ENCODE measurements at regions not wholly inside any gene's neighbourhood (a gene's known extent, or its start where the extent isn't known, plus 50 kb on each side); places are given as distances from the start of the nearest gene placed in this dataset.

DNA sequence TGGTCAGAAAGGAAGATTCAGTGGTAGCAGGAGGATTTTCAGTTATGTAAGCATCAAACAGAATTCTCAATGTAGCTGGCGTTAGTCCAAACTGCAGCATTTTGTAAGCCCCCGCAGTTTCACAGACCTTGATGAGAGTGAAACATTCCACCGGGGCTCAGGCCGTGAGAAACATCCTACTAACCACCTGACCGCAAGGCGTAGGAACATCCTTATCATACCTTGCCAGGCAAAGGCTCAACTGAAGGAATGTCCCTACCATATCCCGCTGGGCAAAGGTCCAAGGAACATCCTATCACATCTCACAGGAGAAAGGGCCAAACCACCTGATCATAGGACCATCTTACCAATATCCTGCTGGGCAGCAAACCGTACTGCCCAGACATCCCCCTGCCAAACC is 624.8 kb upstream of the TMEM132C start:
- DNase-seq, result no peak

DNA sequence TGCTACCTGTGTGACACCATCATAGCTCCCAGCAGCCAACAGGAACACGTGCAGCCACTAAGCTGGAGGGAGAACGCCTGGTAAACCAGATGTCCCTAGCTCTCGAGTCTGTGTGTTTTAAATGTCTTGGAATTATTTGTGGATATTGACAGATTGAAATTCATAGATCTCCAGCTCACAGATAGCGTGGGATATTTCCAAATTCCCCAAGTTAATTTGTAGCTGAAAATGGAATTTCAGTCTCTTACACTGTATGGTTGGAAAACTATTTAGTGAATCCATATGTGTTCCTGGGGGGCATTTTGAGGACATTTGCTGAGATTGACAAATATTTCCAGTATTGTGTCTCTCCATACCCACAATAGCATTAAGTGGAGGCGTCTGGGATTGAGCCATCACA is 618.6 kb upstream of the TMEM132C start:
- no peak for DNase-seq

DNA sequence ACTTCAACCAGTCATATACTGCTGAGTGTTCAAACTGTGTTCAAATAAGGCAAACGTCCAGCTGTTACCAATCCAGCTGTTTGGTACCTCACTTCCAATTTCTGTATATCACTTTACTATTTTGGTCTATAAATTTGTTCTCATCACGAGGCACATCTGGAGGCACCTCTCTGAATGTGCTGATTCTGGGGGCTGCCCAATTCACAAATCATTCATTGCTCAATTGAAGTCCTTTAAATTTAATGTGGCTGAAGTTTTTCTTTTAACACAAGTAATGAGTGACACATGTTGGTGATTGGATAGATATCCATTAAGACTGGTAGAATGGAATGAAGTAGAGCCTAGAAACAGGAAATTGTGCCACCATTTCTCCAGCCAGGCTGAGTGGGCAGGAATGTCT is 617.0 kb upstream of the TMEM132C start:
- DNase-seq, result no peak

DNA sequence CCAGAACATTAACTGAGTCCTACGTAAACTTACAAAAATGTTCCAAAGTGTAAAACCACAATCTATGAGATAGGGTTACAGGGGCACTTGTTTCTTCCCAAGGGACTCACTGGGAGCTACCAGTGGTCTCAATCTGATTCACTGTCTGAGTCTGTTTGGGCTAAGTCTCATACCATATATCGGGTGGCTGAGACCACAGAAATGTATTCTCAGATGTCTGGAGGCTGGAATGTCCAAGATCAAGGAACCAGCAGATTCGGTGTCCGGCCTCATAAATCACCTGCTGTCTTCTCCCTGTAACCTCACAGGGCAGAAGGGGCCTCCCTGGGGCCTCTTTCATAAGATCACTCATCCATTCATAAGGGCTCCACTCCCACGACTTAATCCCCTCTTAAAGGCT is 616.3 kb upstream of the TMEM132C start:
- DNase-seq, result no peak

DNA sequence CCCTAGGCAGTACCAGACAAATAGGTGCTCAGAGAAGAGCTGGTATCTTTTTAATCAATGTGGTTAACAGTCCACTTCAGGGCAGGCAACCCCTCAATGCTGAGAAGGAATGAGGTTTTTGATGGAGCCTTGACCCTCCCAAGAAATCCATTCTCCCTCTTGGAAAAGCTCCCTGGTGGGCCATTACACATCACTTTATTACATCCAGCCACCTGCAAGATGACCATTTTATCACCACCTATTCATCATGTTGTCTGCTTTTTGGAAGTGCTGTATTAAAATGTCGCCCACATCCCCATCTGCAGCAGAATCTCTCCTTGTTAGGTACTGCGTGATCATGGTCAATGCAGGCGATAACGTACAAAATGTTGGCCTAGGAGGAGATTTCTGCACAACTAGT is 614.7 kb upstream of the TMEM132C start:
- DNase-seq, result no peak

DNA sequence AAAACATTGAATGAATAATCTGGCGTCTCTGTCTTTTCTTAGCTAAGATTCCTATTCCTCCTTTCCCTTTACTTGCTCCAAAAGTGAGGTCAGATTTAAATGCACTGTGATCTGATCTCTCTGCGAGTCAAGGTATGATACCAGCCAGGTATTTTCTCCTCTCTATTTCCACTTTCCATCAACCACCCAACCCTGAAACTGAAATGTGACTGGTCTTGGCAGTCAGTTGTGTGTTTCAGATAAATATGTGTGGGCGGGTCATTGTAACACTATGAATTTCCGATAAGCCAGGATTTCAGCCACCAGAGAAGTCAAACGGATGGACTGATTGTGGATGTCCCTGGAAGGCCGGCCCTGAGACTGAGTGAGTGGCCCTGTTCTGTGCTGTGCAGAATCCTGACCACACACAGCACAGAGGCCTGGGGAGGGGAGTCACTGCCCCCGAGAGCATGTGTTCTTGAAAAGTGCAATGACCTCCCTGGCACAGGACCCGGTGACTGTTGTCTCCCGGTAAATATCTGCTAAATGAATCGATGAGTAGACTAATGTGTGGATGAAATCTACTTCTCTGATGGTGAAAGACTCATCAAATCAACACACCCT is 612.5 kb upstream of the TMEM132C start:
- DNase-seq, result no peak

DNA sequence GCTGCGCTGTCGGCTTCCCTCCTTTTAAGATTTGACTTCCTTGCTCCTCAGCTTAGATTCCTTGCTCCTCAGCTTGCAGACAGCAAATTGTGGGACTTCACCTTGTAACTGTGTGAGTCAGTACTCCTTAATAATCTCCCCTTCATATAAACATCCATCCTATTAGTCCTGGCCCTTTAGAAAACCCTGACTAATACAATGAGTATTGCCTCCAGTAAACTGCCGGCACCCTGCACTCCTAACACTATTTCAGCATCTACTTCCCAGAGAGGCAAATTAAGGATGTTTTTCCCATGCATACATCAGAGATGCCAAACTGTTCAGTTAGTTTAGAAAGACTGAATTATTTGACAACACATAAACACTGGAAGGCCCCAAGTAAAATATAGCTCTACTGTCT is 611.3 kb upstream of the TMEM132C start:
- no peak for DNase-seq

DNA sequence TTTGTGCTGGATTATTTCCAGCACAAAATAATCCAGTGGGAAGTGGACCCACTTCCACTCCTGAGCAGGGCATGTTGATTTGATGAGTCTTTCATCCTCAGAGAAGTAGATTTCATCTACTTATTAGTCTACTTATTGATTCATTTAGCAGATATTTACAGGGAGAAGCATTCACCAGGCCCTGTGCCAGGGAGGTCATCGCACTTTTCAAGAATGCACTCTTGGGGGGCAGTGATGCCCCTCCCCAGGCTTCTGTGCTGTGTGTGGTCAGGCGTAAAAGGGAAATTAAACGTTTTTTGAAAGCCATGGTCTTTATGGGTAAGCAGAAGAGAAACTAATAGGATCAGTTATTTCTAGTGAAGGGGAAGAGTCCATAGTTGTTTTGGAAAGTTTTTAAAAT is 610.7 kb upstream of the TMEM132C start:
- no peak for DNase-seq

DNA sequence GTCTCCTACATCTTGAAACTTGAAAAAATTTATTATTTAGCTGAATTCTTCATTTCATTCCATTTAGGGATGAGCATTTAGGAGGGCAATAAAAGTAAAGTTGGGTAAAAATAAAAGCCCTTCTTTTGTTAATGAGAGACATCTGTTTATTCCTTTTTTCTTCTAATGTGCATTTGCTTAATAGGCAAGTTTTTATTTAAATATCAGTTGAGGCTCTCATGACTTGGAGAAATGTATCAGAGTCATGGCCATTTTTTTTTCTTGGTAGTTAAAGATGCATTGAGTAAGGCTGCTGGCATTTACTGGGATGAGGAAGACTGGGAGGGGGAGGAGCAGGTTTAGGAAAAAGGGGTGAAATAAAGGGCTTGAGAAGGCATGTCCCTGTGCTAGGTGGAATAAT is 609.9 kb upstream of the TMEM132C start:
- no peak for DNase-seq

DNA sequence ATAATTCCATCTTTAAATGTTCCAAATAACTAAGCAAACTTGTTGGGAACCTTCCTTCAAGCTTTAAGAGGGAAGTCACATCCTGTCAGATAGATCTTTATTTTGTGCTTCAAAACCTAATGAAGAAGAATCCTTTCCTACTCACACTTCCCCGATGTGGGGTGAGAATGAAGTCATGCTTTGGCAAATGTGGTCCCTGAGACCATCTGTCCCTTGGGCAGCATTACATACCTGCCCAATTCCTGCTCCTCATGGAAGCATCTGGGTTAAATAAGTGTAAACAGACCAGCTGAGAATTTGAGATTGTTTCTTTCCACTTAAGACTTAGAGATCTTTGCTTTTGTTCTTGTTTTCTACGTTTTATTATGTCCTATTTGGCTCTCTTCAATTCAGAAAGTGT is 606.0 kb upstream of the TMEM132C start:
- no peak for DNase-seq

DNA sequence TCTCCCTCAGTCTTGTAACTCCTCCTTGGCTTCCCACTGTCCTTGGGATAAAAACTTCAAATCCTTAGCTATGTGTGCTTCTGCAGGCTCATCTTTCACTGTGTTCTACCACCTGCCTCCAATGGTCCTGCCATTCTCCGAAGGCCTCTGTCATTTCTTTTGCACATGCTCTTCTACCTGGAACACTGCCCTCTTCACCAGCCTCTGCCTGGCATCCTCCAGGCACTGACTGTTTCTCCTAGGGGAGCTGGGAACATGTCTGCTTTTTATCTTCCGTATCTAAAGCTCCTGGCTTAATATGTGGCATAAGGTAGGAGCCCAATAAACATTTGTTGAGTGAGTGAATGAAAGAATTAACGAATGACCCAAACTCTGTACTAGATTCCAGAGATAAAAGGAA is 603.3 kb upstream of the TMEM132C start:
- no peak for DNase-seq

DNA sequence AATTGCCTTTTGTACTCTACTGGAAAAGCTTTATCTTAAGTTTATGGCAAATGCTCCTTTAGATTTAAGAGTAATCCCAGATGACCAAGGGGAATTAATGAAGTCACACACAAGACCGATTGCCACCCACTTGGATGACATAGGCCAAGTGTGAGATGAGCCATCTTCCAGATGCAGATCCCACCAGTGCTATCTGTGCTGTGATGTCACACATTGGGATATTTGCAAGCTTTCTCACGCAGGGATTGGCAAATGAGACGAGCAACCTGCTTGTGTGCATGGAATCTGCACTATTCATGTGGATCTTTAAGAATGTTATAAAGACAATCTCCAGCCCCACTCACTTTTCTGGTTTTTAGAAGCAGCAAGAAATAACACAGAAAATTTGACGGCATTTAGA is 602.1 kb upstream of the TMEM132C start:
- no peak for DNase-seq

DNA sequence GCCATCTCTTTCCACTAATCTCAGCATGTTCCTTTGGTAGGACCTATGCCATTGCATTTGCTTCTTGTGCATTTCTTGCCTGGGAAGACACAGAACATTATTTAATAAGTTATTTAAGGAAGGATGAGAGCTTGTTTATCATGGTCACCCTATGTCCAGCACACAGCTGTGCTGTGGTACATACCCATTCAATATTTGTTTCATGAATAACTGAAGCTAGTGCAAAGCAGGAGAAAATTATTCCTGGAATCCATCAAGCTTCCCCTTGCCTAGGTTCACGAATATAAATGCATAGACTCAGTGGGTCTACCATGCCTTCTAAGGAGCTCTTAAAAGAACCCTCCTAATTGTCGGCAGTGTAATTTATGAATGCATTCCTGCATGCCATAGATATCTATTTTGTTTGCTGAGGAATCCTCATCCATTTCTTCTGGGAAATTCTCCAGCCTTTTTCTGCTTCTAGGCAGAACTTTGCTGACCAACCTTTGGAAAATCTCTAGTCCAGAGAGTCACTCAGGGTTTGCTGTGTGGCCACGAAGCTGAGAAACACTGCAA is 599.8 kb upstream of the TMEM132C start:
- DNase-seq, result no peak

DNA sequence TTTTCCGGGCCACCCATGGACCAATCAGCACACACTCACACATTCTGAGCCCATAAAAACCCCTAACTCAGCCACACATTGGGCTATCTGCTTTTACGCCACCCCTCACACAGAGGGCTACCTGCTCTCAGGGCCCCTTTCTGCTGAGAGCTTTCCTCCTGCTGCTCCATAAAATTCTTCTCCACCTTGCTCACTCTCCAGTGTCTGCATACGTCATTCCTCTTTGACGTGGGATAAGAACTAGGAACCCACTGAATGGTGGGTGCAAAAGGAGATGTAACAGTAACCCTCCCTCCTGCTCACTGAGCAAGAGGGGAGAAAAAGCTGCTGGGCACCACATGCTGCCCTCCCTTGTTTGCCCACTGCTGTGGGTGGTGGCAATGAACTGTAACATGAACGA is 596.7 kb upstream of the TMEM132C start:
- no peak for DNase-seq

DNA sequence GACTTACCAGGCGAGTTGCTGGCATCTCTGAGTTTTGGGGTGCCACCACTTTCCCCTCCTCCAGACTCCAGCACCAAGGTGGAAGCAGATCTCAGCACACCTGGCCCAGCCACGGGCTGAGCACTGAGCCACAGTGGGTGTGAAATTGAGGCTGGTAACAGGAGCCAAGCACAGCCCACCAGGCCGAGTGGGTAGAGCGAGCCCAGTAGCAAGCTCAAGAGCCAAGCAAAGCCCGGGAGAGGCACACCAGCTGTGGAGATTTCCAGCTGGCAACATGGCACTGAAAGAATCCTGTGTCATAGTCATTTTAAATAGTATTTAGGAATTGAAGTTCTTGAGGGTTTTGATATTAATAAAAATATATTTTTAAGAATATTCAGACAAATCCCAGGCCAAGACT is 596.2 kb upstream of the TMEM132C start:
- DNase-seq, result no peak

DNA sequence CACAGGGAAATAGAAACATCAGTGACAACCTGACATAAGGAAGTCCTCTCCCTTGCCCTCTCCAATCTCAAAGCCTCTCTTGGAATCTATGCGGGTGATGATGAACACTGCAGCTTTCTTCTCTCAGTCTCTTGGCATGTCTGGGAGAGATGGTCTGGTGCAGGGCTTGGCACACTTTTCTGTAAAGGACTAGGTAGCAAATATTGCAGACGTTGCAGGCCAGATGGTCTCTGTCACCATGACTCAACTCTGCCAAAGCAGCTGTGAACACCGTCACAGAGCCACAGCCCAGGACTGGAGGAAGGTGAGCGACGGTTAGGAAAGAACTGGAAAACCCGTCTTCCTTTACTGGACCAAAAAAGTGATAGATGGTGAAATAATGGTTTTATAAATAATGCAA is 591.0 kb upstream of the TMEM132C start:
- DNase-seq, result no peak

DNA sequence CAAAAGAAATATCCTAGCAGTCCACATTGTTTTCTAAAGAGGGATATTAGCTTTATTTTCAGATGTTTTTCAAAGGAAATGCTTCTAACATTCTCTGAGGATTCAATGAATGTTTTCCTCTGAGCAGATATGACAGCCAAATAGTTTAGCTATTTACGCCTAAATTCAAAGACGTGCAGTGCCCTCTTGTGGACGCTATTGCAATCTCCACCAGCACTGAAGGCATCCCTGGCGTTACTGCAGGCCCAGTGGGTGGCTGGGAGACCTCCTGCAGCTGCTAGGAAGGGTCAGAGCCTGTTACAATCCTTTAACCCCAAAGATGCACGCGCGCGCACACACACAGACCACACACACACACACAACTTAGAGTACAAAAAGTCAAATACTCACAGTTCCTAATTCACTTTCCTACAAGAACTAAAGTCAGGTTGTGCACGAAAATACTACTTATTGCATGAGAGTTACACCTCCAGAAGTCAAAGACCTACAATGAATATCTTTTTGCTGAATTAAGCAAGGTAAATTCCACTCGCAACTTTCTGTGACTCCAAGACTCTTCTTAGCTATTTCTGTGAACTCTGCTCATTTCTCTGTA is 589.3 kb upstream of the TMEM132C start:
- DNase-seq, result peak; percentile 70

DNA sequence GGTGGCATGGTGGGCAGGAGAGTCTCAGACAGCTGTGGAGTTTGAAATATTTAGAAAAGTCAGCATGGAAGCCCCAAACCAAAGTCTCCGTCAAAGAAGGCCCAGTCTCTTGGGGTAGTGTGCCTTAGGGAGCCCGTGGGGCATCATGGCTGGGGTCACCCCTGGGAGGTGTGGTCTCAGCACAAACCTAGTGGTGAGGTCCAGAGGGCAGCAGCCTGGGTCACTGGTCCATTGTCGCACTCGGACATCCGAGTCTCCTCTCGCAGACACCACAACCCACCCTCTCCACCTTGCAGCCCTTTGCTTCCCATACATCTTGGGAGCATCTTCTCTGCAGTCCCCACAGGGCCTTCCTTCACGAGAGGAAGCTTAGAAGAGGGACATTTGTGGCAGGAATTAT is 588.0 kb upstream of the TMEM132C start:
- DNase-seq, result no peak

DNA sequence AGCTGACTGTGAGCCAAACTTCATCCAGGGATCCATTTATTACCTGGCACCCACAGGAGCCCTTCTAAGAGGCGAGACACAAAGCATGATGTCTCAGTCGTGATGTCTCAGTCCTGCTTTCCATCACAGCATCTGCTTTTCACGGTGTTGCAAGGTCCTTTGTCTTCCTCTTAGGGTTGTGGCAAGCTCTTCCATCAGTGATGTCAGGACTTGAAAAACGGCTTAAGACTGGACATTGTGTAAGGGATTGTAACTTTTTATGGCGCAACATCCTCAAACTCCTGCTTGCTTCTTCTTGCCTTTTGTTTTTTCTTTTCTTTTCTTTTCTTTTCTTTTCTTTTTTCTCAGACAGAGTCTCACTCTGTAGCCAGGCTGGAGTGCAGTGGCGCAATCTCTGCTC is 586.5 kb upstream of the TMEM132C start:
- DNase-seq, result no peak

DNA sequence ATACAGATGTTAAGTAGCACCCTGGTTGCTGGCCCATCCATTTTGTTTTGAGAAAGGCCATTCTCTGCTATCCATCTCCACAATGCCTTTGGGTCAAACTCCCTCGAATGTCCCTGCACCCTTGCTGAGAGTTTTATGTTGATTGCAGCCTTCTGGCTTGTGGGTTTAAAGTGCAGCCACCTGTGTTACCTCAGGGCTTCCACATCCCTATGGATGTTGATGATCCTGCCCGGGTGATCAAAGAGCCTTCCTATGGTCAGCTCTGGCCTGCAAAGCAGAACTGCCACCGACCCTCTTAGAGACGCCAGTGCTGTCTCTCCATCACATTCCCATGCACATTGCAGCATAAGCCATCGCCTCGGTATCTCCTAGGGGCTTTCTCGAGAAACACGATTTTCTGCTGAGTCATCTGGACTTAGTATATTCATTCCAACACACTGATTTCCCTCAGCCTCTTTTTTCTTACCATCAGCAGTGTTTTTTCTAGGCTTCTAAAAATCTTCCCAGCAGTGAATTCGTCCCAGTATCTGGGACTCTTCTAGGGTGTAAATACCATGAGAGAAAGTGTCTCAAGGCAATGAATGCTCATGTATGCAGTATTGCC is 585.7 kb upstream of the TMEM132C start:
- DNase-seq, result no peak

DNA sequence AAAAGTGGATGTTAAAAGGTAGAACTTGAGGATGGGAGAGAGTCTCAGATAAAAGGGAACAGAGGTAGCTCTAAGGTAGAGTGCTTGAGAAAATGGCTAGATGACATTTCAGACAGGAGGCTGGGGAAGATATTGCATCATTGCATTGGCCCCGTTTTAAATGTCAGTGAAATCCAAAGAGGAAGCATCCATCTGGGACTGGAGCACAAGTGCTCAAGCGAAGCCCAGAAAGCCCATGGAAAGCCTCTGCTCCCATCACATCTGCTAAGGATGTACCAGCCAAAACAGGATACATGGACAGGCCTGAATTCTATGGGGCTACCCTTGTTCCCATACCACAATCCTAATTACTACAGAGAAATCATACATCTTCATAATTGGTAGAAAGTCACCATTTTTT is 581.5 kb upstream of the TMEM132C start:
- DNase-seq, result no peak

DNA sequence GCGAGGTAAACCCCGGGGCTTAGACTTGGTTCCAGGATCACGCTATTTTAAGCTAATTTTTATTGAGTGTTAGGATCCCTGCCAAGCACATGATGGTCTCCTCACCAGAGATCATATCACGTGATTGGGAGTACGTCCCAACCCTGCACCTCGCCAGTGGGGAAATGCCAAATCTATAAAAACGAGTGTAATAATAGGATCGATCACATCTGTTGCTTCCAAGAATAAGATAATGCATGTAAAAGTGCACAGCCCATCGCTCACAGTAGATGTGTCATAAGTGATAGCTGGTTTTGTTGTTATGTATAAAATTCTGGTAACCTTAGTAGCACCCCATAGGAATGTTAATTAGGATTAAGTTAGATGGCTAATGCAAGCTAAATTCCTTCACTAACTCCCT is 581.0 kb upstream of the TMEM132C start:
- DNase-seq, result no peak

DNA sequence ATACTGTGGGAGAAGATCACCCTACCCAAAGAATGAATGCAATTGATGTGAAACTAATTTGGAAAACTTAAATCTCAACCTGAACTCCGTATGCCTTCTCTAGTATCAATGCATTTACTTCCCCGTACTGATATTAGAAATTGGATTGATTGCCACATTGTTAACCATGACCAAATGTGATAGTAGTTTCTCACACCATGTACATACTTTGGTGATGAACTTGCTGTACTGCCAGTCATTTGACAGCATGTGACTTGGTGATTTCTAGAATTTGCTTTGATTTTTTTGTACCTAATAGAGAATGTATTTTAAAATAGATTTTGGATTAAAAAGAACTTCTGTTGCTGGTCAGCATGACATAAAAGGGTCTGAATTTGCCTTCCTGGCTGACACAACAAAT is 579.8 kb upstream of the TMEM132C start:
- DNase-seq, result no peak

DNA sequence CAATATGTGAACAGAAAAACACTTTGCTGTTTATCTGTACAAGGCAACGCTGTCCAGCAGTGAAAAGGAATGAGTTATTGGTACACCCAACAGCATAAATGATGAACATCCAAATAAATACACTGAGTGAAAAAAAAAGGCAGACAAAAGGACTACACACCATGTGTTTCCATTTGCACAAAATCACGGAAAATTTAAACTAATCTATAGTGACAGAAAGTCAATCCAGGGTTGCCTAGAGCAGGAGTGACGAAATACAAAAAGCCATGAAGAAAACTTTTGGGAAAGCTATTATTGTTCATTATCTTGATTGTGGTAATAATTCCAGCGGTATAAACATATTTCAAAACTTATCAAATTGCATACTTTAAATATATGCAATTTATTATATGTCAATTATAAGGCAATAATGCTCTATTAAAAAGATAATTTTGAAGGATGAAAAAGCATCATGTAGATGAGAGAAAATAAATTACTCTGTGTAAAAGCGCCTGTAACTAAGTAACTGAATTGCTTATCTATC is 578.0 kb upstream of the TMEM132C start:
- no peak for DNase-seq

DNA sequence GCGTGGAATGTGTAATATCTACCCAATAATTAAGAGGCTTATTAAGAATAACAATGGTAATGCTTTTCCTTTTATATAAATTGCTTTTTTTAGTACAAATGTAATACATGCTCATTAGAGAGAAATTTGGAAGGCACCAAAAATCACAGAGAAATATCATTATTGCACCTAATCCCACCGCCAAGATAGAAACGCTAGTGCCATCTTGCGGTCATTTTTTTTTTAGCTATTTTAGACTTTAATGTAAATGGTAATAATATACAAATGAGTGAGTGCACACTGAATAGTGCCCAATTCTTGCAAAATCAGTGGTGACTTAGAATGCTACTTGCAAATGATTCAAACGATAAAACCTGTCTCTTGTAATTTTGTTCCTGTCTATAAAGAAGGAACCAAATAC is 576.8 kb upstream of the TMEM132C start:
- DNase-seq, result no peak

Data from stimulated activated CD8-positive, alpha-beta memory T cell treated with anti-CD3 and anti-CD28 coated beads, Interleukin-4, amount 100 ng/mL, for 48 hours (primary cell).